HG02938 (cell line): ENCODE measurements at regions not wholly inside any gene's neighbourhood (a gene's known extent, or its start where the extent isn't known, plus 50 kb on each side); places are given as distances from the start of the nearest gene placed in this dataset.
"Not testable (repeated sequence)": the region's sequence is repeated elsewhere in the genome, so short reads cannot be mapped to it uniquely, and the experiment has no call there.

Experiments used
- ATAC-seq: cut with Tn5 transposase; IDR thresholded peaks from one replicate; pipeline ENCODE4 v1.9.1; 2021; ENCODE audit warnings: mild to moderate bottlenecking, moderate library complexity; ENCODE audit not compliant: unreplicated experiment

DNA sequence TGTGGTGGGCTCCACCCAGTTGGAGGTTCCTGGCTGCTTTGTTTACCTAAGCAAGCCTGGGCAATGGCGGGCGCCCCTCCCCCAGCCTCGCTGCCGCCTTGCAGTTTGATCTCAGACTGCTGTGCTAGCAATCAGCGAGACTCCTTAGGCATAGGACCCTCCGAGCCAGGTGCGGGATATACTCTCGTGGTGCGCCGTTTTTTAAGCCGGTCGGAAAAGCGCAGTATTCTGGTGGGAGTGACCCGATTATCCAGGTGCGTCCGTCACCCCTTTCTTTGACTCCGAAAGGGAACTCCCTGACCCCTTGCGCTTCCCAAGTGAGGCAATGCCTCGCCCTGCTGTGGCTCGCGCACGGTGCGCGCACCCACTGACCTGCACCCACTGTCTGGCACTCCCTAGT, 1719.9 kb downstream of the BRINP3 start:
- ATAC-seq, result not testable (repeated sequence)

DNA sequence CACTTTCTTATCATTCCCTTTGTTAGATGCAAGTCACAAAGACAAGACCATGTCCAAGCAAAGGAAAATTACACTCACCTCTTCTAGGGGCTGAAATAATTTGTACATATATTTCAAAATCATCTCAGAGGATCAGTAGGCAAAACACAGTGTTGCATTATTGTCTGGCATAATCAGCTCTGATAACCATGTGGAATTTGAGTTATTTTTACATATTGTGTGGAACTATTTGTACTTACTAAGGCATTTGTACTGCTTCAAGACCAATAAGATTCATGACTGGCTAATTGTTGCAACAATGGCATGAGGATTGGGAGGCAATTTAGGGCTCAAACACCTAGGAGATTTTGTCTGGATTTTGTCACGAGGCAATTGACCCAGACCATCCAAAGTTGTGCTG, 1716.4 kb downstream of the BRINP3 start:
- no peak for ATAC-seq

DNA sequence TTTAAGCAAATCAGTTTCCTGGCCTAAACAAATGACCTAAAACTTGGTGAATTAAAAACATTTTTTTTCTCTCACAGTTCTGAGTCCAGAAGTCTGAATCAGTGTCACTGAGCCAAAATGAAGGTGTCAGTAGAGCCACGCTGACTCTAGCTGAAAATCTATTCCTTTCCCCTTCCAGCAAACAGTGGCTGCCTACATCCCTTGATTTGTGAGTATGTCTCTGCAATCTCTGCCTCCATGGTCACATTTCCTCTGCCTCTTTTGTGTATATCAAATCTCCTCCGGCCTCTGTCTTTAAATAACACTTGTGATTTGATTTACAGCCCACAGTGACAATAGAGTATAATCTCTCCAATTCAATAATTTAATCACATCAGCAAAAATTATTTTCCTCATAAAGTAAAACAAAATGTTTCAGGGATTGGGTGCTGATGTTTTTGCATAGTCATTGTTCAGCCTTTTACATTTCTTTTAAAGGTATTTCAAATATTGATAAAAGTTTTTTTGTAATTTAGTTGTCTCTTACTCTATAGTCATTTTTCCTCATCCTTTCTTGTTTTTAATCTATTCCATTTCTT, 1715.4 kb downstream of the BRINP3 start:
- no peak for ATAC-seq

DNA sequence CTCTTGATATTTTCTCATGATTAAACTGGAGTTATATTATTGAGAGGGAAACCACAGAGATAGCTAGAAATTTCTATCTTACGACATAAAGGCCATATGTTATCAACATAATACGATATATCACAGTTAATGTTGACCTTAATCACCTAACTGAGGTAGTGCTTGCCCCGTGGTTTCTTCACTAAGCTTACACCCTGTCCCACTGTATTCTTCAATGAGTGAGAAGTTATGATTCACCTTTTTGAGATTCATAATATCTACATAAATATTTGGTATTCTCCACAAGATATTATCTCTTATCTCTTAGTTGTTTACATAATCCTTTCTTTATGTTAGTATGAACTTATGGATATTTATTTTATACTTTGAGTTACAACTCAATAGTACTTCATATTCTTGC, 1714.1 kb downstream of the BRINP3 start:
- no peak for ATAC-seq

DNA sequence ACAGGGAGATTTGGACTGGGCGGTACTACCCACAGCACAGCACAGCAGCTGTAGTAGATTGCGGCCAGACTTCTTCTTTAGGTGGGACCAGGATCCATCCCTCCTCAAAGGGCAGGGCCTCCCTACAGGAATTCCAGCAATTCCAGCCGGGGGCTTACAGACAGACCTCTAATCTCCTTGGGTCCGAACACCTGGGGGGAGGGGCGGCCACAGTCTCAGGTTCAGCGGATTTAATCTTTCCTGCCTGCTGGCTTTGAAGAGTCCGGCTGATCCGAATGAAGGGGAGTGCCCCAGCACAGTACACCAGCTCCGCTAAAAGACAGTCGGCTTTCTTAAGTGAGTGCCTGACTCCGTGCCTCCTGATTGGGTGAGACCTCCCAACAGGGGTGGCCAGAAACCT, 1708.5 kb downstream of the BRINP3 start:
- ATAC-seq, result no peak

DNA sequence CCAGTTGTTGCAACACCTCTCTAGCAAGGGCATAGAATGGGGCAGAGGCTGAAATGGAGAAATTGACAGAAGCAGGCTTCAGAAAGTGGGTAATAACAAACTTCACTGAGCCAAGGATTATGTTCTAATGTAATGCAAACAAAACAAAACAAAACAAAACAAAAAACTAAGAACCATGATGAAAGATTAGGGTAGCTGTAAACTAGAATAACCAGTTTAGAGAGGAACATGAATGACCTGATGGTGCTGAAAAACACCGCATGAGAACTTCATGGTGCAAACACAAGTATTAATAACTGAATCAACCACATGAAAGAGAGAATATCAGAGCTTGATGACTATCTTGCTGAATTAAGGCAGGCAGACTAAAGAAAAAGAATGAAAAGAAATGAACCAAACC, 1707.7 kb downstream of the BRINP3 start:
- ATAC-seq, result no peak

DNA sequence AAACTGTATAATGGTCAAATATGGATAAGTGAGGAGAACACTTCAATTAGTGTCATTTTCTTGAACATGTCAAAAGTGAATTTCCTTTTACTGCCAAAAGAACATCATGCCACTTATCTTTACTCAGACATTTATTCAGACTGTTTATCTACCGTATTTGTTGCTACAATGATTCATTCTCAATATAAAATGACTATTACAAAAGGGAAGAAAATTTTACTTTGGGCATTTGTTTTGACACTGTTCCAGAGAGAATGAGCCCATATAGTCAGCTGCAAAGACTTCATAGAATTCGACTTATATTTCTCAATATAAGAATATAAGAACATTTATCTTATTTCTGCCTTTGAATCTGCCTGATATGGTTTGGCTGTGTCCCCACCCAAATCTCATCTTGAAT, 1699.1 kb downstream of the BRINP3 start:
- ATAC-seq, result no peak

DNA sequence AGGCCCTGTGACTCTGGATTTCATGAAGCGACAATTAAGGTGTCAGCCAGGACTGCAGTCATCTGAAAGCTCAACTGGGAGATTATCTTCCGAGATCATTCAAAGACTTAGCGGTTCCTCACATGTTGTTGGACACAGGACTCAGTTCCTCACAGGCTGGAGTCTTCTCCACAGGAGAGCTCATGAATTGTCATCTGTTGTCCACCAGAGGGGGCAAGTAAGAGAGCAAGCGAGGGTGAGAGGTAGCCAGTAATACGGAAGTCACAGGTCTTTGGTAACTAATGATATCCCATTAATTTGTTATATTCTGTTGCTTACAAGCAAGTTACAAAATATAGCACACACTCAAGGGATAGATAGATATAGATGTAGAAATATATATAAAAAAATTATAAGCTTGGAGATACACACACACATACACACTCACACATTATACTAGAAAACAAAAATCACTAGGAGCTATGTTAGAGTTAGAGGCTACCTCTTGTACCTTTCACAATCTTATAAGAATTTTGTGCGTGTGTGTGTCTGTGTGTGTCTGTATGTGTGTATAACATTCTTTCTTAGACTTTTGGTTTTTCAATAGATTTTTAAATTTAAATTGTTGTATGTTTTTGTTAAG, 1695.3 kb downstream of the BRINP3 start:
- peak; percentile 98 for ATAC-seq

DNA sequence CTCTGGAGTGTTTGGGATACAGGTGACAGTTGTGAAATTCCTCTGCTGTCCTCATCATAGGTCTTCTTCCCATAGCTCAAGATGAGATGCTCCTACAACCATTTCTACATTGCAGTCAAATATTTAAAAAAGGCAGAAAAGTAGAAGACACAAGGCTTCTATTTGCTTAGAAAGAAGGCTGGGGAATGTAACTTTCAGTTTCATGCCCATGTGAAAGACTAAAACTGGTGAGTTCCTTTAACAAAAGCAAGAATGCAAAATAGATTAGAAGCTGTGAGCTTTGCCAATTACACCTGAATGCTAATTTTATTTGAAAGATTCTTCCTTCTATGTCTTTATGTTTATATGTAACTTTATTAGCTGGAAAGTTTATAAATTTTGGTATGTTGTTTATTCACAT, 1682.7 kb downstream of the BRINP3 start:
- no peak for ATAC-seq

DNA sequence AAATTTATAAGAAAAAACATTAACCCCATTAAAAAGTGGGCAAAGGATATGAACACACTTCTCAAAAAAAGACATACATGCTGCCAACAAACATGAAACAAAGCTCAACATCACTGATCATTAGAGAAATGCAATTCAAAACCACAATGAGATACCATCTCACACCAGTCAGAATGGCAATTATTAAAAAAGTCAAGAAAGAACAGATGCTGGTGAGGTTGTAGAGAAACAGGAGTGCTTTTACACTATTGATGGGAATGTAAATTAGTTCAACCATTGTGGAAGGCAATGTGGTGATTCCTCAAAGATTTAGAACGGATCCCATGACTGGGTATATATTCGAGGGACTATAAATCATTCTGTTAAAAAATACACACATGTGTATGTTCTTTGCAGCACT, 1665.5 kb downstream of the BRINP3 start:
- ATAC-seq, result not testable (repeated sequence)

DNA sequence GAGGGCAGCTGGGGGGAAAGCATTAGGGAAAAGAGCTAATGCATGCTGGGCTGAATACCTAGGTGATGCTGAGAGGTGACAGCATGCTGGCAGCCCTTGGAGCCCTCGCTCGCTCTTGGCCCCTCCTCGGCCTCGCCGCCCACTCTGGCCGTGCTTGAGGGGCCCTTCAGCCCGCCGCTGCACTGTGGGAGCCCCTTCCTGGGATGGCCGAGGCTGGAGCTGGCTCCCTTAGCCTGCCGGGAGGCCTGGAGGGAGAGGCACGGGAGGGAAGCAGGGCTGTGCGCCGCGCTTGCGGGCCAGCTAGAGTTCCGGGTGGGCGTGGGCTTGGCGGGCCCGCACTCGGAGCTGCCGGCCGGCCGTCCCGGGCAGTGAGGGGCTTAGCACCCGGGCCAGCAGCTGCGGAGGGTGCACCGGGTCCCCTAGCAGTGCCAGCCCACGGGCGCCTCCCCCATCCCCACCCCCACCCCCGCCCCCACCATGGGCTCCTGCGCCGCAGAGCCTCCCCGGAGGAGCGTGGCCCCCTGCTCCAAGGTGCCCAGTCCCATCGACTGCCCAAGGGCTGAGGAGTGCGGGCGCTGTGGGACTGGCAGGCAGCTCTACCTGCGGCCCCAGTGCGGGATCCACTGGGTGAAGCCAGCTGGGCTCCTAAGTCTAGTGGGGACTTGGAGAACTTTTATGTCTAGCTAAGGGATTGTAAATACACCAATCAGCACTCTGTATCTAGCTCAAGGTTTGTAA, 1664.7 kb downstream of the BRINP3 start:
- ATAC-seq, result not testable (repeated sequence)

DNA sequence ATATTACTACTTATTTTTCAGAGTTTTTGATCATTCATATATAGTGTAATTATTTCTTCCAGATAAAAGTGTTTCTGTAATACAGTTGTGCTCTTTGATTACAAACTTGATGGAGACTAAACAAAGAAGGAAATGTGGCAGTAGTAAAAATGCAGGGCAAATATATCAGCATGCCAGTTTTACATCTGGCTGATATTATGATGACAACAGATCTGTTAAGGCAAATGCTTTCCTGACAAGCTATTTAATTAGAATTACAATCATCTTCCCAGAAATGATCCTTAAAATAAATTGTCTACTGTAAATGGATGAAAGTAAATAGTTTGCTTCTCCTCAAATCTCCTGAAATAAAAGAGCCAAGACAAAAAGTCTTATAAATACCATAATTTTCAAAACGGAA, 1659.8 kb downstream of the BRINP3 start:
- ATAC-seq, result no peak

DNA sequence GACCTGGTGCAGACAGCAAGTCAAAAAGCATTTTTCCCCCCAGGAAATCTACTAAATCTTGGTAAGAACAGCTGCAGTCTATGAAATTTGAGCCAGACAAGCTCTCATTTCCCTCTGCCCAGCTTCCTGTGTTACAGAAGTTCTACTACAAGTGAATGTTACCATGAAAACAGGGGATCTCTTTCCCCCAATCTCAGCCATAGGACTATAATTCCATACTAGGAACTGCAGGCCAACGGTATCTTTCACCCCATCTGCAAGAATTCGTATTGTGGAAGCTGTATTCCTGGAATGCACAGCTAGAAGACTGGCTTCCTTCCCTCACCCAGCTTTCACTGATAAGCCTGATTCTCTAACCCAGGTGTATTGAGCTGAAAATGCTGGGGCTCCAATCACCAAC, 1655.4 kb downstream of the BRINP3 start:
- no peak for ATAC-seq

DNA sequence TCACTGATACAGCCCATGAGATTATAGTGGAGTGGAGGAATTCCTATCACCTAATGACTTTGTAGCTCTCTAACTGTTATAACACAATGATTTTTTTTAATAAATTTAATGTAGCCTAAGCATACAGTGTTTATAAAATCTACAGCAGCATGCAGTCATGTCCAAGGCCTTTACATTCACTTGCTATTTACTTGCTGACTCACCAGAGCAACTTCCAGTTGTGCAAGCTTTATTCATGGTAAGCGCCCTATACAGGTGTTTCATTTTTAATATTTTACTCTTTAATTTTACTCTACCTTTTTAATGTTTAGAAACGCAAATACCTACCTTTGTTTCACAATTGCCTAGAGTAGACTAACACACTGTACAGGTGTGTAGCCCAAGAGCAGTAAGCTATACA, 1652.2 kb downstream of the BRINP3 start:
- ATAC-seq, result no peak

DNA sequence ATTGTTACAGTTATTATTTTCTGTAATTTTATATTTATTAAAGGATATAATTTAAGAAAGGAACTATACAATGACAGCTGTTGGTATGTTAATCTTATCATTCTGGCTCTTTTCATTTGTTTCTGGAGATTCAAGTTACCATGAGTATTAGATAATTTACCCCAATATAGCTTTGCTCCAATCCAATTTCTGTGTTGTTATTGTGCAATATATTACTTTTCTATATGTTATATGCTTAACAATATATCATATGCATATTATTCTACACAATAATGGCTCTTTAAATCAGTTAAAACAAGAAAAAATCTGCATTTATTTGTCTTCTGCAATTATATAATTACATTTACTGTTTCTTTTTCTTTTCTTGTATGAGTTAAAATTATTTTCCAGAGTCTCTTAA, 1650.9 kb downstream of the BRINP3 start:
- no peak for ATAC-seq

DNA sequence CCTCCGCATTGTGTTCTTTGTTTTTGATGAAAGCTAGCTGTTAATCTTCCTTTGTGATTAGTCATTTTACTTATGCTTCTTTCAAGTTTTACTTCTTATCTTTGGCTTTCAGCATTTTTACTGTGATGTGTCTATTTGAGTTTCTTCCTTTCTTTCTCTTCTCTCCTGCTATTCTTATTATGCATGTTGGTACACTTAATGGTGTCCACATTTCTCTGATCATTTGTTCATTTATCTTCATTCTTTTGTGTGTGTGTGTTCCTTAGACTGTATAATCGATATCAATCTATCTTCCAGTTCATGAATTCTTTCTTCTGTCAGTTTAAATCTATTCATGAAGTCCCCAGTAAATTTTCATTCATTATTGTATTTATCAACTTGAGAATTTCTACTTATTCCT, 1650.3 kb downstream of the BRINP3 start:
- no peak for ATAC-seq

DNA sequence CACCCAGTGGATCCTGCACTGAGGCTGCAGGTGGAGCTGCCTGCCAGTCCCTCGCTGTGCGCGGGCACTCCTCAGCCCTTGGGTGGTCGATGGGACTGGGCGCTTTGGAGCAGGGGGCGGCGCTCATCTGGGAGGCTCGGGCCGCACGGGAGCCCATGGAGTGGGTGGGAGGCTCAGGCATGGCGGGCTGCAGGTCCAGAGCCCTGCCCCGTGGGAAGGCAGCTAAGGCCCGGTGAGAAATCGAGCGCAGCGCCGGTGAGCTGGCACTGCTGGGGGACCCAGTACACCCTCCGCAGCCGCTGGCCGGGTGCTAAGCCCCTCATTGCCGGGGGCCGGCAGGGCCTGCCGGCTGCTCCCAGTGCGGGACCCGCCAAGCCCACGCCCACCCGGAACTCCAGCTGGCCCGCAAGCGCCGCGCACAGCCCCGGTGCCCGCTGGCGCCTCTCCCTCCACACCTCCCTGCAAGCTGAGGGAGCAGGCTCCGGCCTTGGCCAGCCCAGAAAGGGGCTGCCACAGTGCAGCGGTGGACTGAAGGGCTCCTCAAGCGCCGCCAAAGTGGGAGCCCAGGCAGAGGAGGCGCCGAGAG, 1636.5 kb downstream of the BRINP3 start:
- ATAC-seq, result not testable (repeated sequence)

DNA sequence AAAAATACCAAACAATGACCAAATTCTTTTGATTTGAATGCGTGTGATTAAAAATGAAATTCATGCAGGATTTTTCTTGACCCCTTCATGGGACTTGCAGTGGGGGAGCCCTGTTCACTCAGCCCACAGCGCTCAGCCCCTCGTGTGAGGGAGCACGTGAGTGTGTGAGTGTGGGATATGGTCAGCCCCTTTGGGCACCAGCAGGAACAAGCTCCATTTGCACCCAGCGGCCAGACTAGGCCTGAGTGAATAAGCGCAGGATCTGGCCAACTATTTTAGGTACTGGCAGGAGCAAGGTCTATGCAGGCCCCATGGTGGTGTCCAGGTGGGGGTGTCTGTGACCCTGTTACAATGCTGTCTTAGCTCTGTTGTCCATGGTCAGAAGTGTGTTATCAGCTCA, 1631.2 kb downstream of the BRINP3 start:
- no peak for ATAC-seq

DNA sequence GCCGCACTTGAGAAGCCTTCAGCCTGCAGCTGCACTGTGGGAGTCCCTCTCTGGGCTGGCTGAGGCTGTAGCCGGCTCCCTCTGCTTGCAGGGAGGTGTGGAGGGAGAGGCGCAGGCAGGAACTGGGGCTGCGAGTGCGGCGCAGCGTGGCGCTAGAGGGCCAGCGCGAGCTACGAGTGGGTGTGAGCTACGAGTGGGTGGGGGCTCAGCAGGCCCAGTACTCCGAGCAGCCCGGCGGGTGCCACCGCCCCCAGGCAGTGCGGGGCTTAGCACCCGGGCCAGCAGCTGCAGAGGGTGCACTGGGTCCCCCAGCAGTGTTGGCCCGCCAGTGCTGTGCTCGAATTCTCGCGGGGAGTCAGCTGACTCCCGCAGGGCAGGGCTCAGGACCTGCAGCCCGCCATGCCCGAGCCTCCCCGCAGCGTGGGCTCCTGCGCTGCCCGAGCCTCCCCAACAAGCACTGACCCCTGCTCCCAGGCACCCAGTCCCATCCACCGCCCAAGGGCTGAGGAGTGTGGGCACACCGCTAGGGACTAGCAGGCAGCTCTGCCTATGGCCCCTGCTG, 1620.1 kb downstream of the BRINP3 start:
- no peak for ATAC-seq

DNA sequence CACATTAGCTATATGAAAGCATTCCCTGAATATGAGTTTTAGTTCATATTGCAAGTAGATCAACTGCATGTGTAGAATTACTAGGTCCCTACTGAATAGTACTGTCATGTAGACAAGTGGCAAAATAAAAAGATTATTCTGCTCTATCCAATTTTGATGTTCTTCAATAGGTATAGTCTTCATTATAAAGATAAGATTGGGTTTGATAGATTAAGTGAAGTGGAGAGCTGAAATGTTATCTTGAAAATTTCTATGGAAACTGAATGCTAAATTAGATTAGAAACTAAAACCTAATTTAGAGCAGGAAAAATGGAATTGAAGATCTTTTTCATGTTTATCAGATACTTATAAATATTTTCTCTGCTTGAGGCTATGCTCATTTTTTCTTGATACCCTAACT, 1610.0 kb downstream of the BRINP3 start:
- ATAC-seq, result no peak

DNA sequence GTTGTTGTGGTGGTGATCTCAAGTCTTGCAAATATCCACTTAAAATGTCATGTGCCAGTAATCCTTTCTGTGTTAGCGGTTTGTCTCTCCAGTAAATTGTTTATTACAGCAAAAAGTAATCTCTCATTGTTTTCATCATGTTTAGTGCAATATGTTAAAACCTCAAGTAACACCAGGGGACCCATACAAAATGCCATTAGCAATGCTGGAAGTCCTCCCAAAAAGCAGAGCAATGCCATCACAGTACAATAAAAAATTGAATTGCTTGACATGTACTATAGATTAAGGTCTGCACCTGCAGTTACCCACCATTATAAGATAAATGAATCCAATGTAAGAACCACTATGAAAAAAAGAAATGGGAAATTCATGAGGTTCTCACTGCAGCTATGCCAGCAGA, 1606.5 kb downstream of the BRINP3 start:
- no peak for ATAC-seq

DNA sequence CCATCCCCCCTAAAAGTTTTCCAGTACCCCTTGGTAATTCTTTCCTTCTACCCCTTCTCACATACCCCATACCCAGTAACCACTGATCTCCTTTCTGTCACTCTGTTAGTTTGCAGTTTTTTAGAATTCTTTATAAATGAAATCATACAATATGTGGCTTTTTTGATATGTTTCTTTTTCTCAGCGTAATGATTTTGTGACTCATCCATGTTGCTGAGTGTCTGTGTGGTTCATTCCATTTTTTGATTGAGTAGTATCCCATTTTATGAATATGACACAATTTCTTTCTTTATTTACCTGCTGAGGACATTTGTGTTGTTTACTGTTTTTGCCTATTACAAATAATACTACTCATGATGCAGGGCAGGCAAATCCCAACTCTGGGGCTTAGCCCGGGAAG, 1605.3 kb downstream of the BRINP3 start:
- no peak for ATAC-seq
